Keratinocyte (primary cell): ENCODE measurements at regions not wholly inside any gene's neighbourhood (a gene's known extent, or its start where the extent isn't known, plus 50 kb on each side); places are given as distances from the start of the nearest gene placed in this dataset.

ENCODE experiments used
- DNase-seq: peaks from one replicate; pipeline ENCODE4 v3.0.0-alpha.2; 2011; ENCODE audit warnings: low read depth, missing footprints, low spot score
- FAIRE-seq: peaks from 2 replicates; lab custom pipeline; 2011; peaks lifted over from hg19 to GRCh38; lab: Jason Lieb, UNC
- H2AFZ ChIP-seq: 2 replicates; pipeline ENCODE4 v1.6.0; 2012; ENCODE audit warnings: low read length, control low read depth, inconsistent platforms; ENCODE audit not compliant: control insufficient read depth
- H3K27ac ChIP-seq: 2 replicates; pipeline ENCODE4 v1.5.1; 2011; ENCODE audit warnings: low read length; ENCODE audit not compliant: control insufficient read depth, insufficient read depth
- H3K27me3 ChIP-seq: 3 replicates; pipeline ENCODE4 v1.6.0; 2011; ENCODE audit warnings: low read length; ENCODE audit not compliant: control insufficient read depth, insufficient read depth; ENCODE audit errors: extremely low read depth
- H3K36me3 ChIP-seq, 2 experiments: 2 replicates in 1 of 2; 3 replicates in 1 of 2; pipeline ENCODE4 v1.5.1; 2011; ENCODE audit warnings: low read length in 2 of 2, mild to moderate bottlenecking in 1 of 2; ENCODE audit not compliant: control insufficient read depth in 2 of 2, insufficient read depth in 2 of 2; ENCODE audit errors: extremely low read depth in 1 of 2
- H3K4me1 ChIP-seq: 3 replicates; pipeline ENCODE4 v1.5.1; 2011; ENCODE audit warnings: low read length; ENCODE audit not compliant: control insufficient read depth, insufficient read depth; ENCODE audit errors: extremely low read depth
- H3K4me2 ChIP-seq: 3 replicates; pipeline ENCODE4 v1.6.0; 2011; ENCODE audit warnings: low read depth, low read length; ENCODE audit not compliant: control insufficient read depth, insufficient read depth; ENCODE audit errors: extremely low read depth
- H3K4me3 ChIP-seq, 3 experiments: fragments of 200-600 bp in 1 of 3; sonication (generic) in 1 of 3; 2 replicates in 2 of 3; 3 replicates in 1 of 3; pipeline ENCODE4 v1.5.1; 2011 to 2016; ENCODE audit warnings: low read length in 3 of 3, mild to moderate bottlenecking in 3 of 3, control low read depth in 2 of 3, inconsistent platforms in 1 of 3, low read depth in 1 of 3, mixed read lengths in 1 of 3, mixed run types in 1 of 3, moderate library complexity in 1 of 3; ENCODE audit not compliant: control insufficient read depth in 2 of 3, insufficient read depth in 2 of 3; ENCODE audit errors: extremely low read depth in 1 of 3
- H3K79me2 ChIP-seq: 2 replicates; pipeline ENCODE4 v1.6.0; 2012; ENCODE audit warnings: low read length; ENCODE audit not compliant: control insufficient read depth, insufficient read depth
- H3K9ac ChIP-seq: 3 replicates; pipeline ENCODE4 v1.6.0; 2011; ENCODE audit warnings: low read length; ENCODE audit not compliant: control insufficient read depth, insufficient read depth; ENCODE audit errors: extremely low read depth
- H3K9me1 ChIP-seq: 3 replicates; pipeline ENCODE4 v1.6.0; 2011; ENCODE audit warnings: low read length; ENCODE audit not compliant: control insufficient read depth, insufficient read depth; ENCODE audit errors: extremely low read depth
- H3K9me3 ChIP-seq: 2 replicates; pipeline ENCODE4 v1.5.1; 2012; ENCODE audit warnings: low read depth, low read length; ENCODE audit not compliant: control insufficient read depth
- H4K20me1 ChIP-seq: 3 replicates; pipeline ENCODE4 v1.6.0; 2011; ENCODE audit warnings: low read length; ENCODE audit not compliant: control insufficient read depth, insufficient read depth; ENCODE audit errors: extremely low read depth
- EZH2 ChIP-seq: IDR thresholded peaks from one replicate; pipeline ENCODE4 v1.6.1; 2012; ENCODE audit warnings: inconsistent platforms, mild to moderate bottlenecking, low read length, moderate library complexity
- dilution Hi-C: fragments of 300-500 bp; cut with MboI; formaldehyde crosslinking; loops from one replicate; pipeline ENCODE4 v1.7.0; 2020; ENCODE audit warnings: low sequenced_read_pairs; ENCODE audit not compliant: extremely low pct_ligation_motif_present
- TF ChIP-seq, protein P1 (sequence below), 3 experiments: IDR thresholded peaks in 1 of 3; conservative IDR thresholded peaks in 1 of 3; optimal IDR thresholded peaks in 1 of 3; 2 replicates in 2 of 3; 3 replicates in 1 of 3; pipeline versions ENCODE3 to v1.5.1; 2011; ENCODE audit warnings: low read length in 3 of 3, mild to moderate bottlenecking in 3 of 3, moderate library complexity in 2 of 3, control low read depth in 1 of 3, inconsistent platforms in 1 of 3; ENCODE audit not compliant: insufficient read depth in 2 of 3; ENCODE audit errors: extremely low read depth in 1 of 3

DNA sequence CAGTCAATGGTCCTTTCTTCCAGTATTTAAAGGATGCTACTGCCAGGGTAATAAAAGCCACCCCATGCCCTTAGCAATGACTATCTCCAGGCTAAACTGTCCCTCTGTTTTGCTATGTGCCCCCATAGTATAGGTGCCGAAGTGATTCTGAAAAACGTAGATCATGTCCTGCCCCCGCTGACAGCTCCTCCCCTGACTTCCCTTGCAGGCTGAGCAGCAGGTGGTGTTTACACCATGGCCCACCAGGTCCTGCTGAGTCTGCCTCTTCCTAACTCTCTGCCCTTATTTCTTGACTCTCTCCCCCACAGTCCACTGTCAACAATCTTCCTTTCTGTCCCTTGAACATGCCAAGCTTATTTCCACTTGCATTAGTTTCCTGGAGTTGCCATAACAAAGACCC is 352.5 kb upstream of the TSHZ2 start:
- no peak overlapping the region for H3K27ac ChIP-seq
- no peaks in the 10 kb centered on the region for H3K36me3 ChIP-seq
- no peaks in the 10 kb centered on the region for H3K79me2 ChIP-seq
- H2AFZ ChIP-seq, result no peak overlapping the region
- no peaks in the 10 kb centered on the region for H3K4me1 ChIP-seq
- no peak overlapping the region for H3K9ac ChIP-seq
- dilution Hi-C loops, result no loop called here
- H4K20me1 ChIP-seq, result no peaks in the 10 kb centered on the region
- TF ChIP-seq, protein P1, sequence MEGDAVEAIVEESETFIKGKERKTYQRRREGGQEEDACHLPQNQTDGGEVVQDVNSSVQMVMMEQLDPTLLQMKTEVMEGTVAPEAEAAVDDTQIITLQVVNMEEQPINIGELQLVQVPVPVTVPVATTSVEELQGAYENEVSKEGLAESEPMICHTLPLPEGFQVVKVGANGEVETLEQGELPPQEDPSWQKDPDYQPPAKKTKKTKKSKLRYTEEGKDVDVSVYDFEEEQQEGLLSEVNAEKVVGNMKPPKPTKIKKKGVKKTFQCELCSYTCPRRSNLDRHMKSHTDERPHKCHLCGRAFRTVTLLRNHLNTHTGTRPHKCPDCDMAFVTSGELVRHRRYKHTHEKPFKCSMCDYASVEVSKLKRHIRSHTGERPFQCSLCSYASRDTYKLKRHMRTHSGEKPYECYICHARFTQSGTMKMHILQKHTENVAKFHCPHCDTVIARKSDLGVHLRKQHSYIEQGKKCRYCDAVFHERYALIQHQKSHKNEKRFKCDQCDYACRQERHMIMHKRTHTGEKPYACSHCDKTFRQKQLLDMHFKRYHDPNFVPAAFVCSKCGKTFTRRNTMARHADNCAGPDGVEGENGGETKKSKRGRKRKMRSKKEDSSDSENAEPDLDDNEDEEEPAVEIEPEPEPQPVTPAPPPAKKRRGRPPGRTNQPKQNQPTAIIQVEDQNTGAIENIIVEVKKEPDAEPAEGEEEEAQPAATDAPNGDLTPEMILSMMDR (optimal IDR thresholded peaks at IDR 0.05 in 1 of 3, IDR thresholded peaks at IDR 0.05 in 1 of 3, conservative IDR thresholded peaks at IDR 0.05 in 1 of 3; ENCODE audit: extremely low read depth in 1 of 3, insufficient read depth in 2 of 3, low read length in 3 of 3), result no peak
- no peak for TF ChIP-seq EZH2
- no peak for FAIRE-seq
- no peaks in the 10 kb centered on the region for H3K27me3 ChIP-seq
- DNase-seq, result no peak
- H3K9me1 ChIP-seq, result no peaks in the 10 kb centered on the region
- no peak overlapping the region for H3K4me2 ChIP-seq
- no peak overlapping the region for H3K4me3 ChIP-seq
- H3K9me3 ChIP-seq, result no peaks in the 10 kb centered on the region

- FAIRE-seq, result no peak
- Histone ChIP-seq H3K9me3 (no peaks in the 10 kb centered on the region), H3K4me3 (no peak overlapping the region), H3K9ac (no peak overlapping the region), H3K4me2 (no peak overlapping the region), H3K79me2 (no peaks in the 10 kb centered on the region), H3K4me1 (no peaks in the 10 kb centered on the region), H2AFZ (no peak overlapping the region), H3K36me3 (no peaks in the 10 kb centered on the region), H3K27ac (no peak overlapping the region), H3K27me3 (no peaks in the 10 kb centered on the region), H4K20me1 (no peaks in the 10 kb centered on the region), H3K9me1 (no peaks in the 10 kb centered on the region)
- TF ChIP-seq, protein P1 (optimal IDR thresholded peaks at IDR 0.05 in 1 of 3, IDR thresholded peaks at IDR 0.05 in 1 of 3, conservative IDR thresholded peaks at IDR 0.05 in 1 of 3; ENCODE audit: extremely low read depth in 1 of 3, insufficient read depth in 2 of 3, low read length in 3 of 3), result no peak
- no peak for TF ChIP-seq EZH2
- DNase-seq, result no peak
- dilution Hi-C loops, result no loop called here
These were observed 353.1 kb upstream of the TSHZ2 start for GRCh38 chr20:52619101-52619500.
